Caki2 (cell line): ENCODE measurements at regions not wholly inside any gene's neighbourhood (a gene's known extent, or its start where the extent isn't known, plus 50 kb on each side); places are given as distances from the start of the nearest gene placed in this dataset.
"Not testable (repeated sequence)": the region's sequence is repeated elsewhere in the genome, so short reads cannot be mapped to it uniquely, and the experiment has no call there.

Source experiments
- DNase-seq: peaks from one replicate; pipeline ENCODE4 v3.0.0-alpha.2; 2015; ENCODE audit warnings: low read depth
- in situ Hi-C: cut with HindIII; loops from 2 replicates; pipeline ENCODE4 v1.10.0; 2016; ENCODE audit warnings: low sequenced_read_pairs, low pct_unique_long_range_greater_than_20kb, mixed read lengths

DNA sequence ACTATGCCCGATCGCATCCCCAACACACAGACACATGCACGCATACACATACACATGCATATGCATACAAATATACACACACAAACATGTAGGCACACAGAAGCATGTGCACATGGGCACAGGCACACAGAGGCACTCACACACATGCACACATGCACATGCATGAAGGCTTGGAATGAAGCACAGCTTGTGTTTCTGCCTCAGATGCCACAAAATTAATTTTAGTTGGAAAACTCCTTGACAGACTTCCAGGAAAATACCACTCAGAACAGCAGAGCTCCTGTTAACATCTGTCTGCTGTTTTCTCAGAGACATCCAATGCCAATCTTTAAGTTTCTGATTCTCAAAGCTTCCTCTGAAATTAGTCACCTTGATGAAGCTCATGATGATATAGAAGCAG, 532.7 kb downstream of the RFC3 start:
- in situ Hi-C loops, result no loop called here
- DNase-seq, result no peak

DNA sequence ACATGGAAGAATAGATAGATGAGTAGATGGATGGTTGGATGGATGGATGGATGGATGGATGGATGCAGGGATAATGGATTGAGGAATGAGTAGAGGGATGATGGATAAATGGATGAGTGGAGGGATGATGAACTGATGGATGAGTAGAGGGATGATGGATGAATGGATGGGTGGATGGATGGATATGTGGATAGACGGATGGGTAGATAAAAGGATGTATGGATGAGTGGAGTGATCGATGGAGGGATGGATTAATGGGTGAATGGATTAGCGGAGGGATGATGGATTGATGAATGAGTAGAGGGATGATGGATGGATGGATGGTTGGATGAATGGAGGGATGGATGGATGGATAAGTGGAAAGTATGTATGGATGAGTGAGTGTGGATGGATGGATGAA, 533.2 kb downstream of the RFC3 start:
- in situ Hi-C loops, result no loop called here
- DNase-seq, result no peak

DNA sequence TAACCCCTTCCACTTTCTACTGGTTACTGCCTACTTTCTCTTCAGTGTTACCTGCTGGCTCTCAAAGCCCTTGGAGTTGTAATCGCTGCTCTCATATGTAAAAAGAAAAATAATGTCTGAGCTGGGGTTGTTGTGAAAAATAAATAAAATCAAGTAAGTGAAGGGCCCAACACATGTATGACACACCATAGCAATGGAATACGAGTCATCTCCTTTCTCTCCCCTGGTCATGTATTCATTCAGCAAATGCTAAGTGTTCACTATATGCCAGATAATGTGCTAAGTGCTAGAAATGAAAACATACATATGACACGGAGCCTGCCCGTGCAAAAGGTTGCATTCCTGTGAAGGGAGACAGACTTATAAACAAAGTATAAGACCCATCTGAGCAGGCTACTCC, 535.0 kb downstream of the RFC3 start:
- in situ Hi-C loops, result no loop called here
- no peak for DNase-seq

DNA sequence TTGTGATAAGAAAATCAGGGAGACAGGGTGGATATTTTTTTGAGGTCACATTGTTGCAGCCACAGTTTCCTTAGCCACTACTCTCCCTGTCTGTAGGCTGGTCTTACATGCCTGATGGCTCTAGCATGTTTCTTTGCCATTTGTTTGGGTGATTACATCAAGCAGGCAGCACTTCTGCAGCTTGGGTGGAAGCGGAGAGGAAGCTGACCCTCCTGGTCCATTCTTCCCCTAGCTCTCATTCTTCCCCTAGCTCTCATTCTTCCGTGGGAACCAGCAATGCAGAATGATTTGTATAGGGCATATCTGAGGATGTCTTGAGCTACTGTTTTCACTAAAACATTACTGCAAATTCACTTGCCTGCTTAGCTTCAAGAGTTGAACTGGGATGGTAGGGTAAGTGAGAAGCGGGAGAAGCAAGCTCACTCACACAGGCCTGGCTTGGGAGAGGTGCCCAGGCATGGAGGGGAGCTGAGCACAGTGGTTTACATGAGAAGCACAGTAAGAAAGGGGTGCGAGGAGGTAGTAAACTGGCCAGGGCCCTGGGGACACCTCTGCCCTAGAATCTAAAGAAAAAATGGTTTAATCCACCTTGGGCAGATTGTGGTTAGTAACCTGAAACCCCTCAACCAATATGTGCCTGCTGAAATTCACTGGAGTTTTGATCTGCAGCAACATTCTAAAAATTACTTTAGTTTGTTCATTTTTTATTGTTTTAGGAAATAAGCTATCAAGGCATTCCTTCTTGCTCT, 538.9 kb downstream of the RFC3 start:
- in situ Hi-C loops, result no loop called here
- DNase-seq, result no peak

DNA sequence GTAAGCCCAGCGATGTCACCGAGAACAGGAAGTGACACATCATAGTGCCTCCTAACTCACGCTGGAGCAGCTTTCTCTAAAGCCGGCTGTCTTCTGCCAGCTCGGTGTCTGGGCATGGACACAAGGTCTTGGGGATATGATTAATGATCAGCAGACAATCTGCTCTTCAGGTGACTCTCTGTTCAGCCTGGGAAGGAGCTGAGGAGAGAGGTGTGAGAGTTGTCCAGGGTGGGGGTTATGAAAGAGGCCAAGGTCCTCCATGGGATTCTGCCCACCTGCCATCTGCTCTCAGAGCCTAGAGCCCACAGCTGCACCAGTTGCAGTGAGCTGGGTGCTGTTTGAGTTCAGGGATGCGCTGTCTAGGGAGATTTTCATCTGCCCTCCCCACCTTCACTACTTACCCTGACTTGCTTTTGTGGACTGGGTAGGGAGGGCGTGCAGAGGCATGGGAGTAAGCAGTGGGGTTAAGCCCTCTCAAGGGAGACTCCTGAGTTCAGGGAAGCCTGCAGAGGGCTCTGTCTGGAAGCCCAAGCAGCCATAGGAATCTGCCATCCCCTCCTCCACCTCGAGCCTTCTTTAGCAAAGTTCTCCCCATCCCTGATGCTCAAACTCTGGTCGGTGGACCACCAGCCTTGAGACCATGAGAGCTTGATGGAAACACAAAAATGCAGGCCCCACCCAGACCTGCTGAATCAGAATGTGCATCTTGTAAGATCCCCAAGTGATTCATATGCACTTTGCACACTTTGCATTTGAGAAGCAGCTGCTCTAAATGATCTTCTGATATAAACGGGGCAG, 539.7 kb downstream of the RFC3 start:
- in situ Hi-C loops, result no loop called here
- no peak for DNase-seq

DNA sequence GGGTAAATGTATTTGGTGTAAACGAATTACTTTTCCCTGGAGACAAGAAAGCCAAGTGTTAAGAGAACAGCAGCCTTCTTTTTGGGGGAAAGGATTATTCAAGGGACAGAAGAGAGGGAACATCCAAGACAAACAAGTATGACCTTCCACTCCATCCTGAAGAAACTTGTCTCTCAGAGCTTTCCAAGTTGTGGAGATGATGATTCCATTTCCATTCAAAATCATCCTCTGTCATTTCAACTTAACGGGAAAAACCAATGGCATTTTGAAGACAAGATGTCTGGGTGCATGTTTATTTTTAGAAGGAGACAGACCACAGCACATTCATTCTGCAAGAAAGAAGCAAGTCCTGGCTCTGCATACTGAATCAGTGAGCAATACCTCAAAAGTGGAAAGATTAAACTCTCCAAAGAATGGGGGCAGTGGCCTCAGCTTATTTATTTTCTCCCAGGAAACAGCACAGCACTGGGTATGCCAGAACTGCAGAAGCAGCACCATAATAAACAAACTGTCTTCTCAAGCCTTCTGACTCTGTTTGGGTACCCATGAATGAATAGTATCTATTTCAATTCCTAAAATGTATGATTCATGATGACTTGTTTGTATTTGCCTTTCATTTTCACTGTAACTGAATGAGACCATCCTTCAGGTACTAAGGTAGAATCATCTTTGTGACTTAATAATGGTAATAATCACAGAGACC, 541.0 kb downstream of the RFC3 start:
- peak; percentile 22 for DNase-seq
- in situ Hi-C loops, result no loop called here

DNA sequence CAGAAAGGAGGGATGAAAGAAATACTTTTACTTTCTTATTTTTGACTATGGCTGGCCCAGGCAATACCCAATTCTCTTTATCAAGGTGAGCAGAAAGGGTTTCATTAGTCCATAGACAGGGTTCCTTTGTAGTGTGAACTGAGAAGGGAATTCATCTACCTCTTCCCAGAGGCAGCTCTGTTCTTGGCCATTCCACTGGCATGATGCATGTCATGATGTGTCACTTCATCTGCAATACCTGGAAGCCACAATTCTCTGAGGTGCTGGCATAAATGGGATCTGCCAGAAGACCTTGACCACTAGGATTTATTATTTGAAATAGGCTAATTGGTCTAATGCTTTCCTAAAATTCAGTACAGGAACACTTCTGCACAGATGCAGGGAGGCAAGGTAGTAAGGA, 542.8 kb downstream of the RFC3 start:
- in situ Hi-C loops, result no loop called here
- no peak for DNase-seq

DNA sequence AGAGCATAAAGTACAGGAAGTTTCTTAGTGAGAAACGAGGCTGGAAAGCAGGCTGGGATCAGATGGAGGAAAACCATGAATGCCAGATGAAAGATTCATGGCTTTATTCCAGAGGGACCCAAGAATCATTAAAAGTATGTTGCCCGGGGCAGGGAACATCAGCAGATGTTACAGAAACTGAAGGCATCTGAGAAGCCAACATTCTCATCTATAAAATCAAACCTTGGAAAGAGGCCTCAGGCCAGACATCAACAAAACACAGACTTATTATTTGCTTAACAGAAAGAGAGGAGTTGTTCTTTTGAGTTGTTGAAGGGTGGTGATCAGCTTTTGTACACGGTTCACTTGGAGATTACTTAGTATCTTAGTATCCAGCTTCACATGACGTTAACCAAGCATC, 543.6 kb downstream of the RFC3 start:
- DNase-seq, result no peak
- in situ Hi-C loops, result no loop called here

DNA sequence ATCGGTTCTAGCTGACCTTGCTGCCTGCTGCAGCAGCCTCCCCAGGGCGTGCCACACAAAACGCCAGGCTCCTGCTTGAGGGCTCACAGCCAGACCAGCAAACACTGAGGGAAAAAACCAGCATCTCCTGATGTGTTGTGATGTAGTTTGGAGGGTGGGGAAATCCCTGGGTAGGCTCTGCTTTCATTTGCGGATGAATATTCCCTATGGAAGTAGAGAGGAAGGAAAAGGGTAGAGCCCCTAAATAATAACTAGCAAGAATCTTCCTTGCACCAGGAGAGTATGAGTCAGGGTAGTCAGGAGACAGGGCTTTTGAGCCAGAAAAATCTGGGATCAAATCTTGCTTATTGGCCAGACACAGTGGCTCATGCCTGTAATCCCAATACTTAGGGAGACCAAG, 545.3 kb downstream of the RFC3 start:
- in situ Hi-C loops, result no loop called here
- no peak for DNase-seq

DNA sequence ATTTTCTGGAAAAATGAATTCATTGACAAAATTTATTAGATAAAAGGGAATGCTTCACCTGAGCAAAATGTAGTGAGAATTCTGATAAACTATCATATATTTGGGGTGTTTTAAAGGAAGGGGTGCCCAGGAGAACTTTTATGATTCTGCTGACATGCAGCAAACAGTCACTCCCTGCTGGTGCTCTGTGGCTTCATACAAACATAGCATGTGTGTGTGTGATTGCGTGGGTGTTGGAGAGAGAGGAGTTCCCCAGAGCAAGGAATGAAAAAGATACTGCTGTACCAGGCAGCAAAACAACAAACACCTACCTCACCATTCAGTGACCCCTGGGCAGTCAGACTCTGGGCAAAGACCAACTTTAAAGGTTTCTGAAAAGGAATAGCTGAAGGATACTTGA, 546.7 kb downstream of the RFC3 start:
- DNase-seq, result no peak
- in situ Hi-C loops, result no loop called here

DNA sequence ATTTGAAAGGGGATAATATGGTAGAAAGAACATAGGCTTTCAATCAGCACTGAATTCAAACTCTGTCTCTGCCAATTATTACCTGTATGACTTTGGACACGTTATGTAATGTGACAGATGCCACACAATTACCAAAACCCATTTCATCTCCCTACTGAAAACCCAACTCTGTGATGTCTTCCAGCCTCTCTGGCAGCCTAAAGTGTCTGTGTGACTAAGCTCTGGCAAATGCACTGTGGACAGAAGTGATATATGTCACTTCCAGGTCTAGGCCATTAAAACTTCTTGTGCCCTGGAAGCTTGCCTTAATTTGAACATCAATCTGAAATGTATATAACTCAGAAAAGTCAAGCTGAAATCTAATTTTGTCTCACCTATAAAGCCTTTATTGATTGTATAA, 552.0 kb downstream of the RFC3 start:
- no peak for DNase-seq
- in situ Hi-C loops, result no loop called here

DNA sequence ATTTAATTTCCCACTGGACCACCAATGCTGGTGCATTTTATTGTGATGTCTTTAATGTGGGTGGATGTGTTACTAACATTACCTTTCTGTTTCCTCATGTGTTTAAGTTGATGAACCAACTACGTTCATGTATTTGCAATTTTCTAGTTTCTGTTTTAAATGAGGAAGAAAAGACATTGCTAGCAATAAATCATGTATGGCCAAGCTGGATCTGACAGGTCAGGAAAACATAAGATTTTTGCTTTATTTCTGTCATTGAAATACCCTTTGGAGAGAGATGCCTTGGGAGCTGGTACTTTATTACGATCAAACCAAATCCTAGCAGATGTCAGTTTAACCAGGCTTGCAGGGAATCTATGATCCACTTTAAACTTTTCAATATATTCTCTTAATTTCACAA, 553.2 kb downstream of the RFC3 start:
- no peak for DNase-seq
- in situ Hi-C loops, result no loop called here

DNA sequence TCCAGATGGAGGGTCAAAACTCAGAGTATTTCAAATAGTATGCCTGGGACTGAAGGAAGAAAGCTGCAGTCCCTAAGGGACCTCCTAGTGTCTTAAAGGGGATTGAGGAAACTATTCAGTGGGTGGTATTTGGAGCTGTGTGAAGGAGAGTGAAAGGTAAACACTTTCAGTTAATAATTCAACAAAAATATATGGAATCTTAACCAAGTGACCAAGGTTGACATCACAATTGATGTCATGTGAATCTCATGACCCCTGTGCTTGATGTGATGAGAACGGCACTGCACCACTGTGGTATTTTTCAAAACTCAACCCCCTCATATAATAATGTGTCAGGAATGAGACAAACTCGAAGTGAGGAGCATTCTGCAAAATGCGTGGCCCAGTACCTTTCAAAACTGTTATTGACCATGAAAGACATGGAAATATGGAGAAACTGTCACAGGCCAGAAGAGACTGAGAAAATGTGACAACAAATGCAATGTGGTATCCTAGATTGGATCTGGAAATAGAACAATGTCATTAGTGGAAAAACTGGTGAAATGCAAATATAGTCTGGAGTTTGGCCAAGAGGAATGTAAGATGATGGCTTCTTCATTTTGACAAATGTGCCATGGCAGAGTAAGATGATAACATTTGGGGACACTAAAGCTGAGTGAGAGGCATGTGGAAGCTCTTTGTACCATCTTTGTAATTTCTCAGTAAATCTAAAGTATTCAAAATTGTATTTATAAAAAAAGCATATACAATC, 553.9 kb downstream of the RFC3 start:
- DNase-seq, result peak; percentile 48
- in situ Hi-C loops, result no loop called here

DNA sequence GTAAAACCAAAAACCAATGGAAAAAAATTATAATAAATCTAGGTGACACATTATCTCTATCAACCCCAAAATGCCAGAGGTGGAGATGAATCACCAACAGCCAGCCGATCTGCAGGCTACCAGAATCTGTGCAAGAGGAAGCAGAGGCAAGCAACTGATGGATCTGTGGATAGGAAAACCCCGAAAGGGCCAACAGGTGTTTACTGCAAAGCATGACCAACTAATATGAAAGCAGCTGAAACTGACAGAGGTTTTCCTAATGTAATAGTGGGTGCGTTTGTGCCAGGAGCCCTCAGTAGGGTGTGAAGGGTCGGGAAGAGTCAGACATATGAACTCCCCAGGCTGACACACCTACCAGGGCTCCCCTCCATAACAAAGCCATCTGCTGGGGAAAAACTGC, 554.6 kb downstream of the RFC3 start:
- in situ Hi-C loops, result no loop called here
- no peak for DNase-seq

DNA sequence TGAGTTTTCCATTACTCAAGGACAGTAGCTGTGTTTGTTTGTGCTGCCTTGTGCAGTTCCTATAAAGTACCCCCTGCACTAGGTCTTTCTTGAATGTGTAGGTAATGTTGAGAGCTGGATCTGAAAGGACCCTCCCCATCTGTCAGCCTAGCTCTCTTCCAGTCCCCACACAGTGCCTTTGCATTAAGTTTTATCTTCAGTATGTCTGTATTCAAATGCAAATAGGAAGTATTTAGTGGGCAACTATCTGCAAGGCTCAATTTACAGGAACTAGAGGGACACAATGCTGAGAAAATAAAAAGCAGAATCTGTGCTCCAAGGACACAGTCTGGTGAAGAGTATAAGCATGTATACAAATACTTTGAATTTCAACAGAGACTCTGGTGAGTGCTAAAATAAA, 558.5 kb downstream of the RFC3 start:
- DNase-seq, result no peak
- in situ Hi-C loops, result no loop called here

DNA sequence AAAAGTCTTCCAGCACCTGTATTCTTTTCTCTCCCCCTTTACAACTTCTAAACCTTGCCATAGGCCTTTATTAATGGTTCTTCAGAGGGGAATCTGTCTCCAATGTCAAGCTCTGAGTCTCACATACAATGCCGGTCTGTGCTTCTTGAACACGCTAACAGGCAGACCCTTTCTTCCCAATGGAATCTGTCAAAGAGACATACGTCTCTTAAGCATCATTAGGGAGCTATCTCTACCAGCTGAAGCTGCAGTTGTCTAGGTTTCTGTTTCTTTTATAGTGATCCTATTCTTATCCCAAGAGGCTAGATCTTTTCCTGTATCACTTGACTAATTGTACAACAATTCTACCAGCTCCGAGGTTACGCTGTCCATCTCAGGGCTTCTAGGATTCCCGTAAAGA, 560.8 kb upstream of the NBEA start:
- in situ Hi-C loops, result no loop called here
- DNase-seq, result no peak

DNA sequence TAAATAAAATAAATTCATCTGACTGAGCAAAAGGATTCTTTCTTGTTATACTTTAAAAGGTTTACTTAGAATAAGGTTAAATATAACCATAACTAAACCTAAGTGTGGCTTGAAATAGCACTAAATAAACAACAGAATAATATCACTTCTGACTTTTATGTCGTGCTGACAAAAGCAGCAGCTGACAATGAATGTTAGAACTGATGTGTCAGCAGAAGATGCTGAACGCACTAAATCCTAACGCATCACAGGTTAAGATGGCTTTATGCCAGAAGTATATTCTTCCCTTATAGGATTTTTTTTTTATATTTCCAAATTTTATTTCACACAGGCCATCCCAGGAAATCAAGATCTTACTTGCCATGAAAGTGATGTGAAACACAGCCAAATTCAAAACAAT, 558.3 kb upstream of the NBEA start:
- DNase-seq, result no peak
- in situ Hi-C loops, result no loop called here

DNA sequence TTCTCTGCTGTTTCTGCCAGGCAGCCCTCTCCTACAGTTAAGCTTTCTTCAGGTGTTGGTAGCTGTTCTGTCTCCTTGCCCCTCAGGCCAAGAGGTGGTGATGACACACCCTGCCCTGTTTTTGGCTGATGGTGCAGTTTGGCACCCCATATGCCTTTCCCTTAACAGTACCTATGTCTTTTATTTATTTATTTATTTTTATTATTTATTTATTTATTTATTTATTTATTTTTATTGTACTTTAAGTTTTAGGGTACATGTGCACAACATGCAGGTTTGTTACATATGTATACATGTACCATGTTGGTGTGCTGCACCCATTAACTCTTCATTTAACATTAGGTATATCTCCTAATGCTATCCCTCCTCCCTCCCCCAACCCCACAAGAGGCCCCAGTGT, 555.8 kb upstream of the NBEA start:
- in situ Hi-C loops, DNase-seq: not testable (repeated sequence)

DNA sequence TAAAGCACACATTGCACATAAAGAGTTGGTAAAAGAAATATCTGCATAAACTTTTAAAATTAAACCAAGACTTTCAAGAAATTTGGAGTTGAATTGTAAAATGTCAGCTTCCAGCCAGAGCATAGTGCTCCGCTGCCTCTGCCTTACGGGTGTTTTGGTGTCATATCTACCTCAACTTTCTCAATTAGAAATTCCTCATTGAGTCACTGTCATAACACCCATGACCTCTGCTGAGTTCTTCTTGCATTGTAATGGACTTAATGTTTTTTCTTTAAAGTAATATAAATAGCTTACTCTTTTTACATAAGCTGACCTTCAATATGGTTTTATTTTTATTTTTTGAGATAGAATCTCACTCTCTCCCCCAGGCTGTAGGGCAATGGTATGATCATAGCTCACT, 551.0 kb upstream of the NBEA start:
- in situ Hi-C loops, result no loop called here

More for the DNA sequence above, 551.0 kb upstream of the NBEA start:
- peak; percentile 50 for DNase-seq
